Fibroblast of skin of back (primary cell): ENCODE measurements at regions not wholly inside any gene's neighbourhood (a gene's known extent, or its start where the extent isn't known, plus 50 kb on each side); places are given as distances from the start of the nearest gene placed in this dataset.
"Not testable (repeated sequence)": the region's sequence is repeated elsewhere in the genome, so short reads cannot be mapped to it uniquely, and the experiment has no call there.

Experiments used
- DNase-seq: peaks from one replicate; pipeline ENCODE4 v3.0.0-alpha.2; 2013

DNA sequence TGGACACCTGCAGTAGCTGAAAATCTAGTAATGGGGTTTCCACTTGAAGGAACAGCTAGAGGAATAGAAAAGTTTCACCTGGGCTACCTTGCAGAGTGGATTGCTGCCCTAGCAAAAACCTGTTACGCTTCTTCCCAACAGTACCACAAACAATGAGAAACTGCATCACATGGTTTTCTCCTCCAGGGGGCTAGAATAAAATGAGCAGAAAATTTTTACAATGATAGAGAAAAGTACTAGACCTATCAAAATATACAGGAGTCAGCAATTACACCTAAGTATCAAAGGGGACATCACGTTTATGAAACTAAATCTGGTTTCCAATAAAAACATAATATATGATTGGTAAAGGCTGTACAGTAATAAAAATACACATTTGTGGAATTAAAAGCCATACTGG lies 423.1 kb upstream of the PITX2 start:
- DNase-seq, result no peak

- DNase-seq, result no peak
Measured at GRCh38 chr4:111046811-111047210, 423.9 kb upstream of the PITX2 start.

DNA sequence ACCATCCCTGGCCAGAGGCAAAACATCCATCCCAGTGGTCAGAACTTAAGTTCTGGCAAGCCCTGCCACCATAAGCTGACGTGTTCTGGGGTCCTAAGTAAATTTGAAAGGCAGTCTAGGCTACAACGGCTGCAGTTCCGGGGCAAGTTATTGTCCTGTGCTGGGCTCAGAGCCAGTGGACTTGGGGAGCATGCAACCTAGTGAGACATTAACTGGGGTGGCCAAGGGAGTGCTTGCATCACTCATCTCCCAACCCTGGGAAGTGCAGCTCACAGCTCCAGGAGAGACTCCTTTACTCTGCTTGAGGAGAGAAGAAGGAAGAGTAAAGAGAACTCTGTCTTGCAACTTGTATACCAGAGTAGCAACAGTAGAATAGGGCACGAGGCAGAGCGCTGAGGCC lies 425.4 kb upstream of the PITX2 start:
- DNase-seq, result no peak

GRCh38 chr4:111064342-111064993 lies 441.6 kb upstream of the PITX2 start:
- DNase-seq, result peak; percentile 96

GRCh38 chr4:111066001-111066400 lies 443.1 kb upstream of the PITX2 start:
- peak; percentile 46 for DNase-seq

DNA sequence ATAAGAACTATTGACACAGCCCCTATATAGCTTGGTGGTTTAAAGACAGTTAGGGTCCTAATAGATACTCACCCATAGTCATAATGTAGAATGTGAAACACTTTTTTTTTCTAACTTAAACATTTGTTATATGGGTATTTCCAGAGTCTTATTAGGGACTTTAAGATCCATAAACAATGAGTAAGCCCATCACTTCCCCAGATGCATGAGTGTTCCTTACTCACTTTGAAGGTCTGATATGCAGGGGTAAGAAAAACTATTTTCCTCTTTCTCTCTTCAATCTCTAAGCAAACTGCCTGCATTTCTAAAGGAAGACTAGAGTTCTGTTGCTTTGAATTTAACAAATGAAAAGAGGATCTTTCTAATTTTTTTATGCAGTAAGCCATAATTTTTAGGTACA lies 443.6 kb upstream of the PITX2 start:
- peak; percentile 80 for DNase-seq

DNA sequence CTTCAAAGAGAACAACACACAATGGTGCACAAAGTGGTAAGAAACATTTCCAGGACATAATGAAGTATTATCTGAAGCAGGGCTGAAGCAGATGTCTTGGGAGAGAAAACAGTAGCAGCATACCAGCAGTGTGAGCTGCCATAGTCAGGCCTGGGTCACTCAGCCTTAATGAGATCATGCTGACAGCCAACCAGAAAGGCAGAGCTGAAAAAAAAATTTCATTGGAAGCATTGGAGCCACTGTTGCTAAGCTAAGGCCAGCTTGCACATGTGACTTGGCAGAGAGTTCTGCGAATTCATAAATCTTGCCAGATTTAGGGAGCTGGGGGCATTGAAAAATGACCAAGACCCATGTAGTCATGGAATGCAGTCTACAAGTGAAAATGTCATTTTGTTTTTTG lies 444.0 kb upstream of the PITX2 start:
- DNase-seq, result peak; percentile 78

DNA sequence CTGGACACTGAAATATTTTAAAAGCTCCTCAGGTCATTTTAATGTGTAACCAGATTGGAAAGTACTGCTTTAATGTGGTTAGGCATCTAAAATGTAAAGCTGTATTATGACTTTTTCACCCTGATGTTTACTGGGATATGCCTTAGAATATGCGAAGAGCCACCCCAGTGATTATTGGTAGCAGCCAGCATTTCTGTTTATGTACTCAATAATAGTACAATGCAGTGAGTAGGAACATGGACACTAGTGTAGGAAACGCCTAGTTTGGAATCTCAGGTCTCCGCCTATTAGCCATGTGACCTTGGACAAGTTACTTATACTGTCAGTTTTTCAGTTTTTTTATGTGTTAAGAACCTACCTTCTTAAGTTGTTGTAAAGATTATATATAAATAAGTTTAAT lies 446.0 kb upstream of the PITX2 start:
- DNase-seq, result no peak

- peak; percentile 18 for DNase-seq
Measured at GRCh38 chr4:111070390-111070789, 447.5 kb upstream of the PITX2 start.

DNA sequence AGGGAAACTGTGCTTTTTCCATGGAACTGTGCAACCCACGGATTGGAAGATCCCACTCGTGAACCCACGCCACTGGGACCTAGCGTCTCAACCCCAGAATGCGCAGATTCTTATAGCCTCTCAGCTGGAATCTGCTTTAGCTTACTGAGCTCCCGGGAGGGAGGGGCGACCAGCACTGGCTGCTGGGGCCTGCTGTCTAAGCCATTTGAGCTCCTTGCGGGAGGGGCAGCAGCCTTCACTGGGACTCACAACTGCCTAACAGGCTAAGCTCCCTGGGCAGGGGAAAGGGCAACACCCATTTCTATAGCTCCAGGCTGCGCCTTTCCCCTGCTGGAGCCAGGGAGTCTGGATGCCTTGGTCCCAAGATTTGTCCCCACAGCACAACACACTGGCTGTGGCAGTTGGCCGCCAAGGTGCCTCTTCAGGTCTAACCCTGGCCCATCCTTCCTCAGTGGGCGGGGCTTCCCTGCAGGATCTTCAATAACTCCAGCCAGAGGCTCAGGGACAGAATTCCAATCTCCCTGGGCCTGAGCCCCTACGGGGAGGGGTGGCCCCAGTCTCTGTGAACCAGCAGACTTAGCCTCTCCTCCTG lies 451.7 kb upstream of the PITX2 start:
- DNase-seq, result no peak

DNA sequence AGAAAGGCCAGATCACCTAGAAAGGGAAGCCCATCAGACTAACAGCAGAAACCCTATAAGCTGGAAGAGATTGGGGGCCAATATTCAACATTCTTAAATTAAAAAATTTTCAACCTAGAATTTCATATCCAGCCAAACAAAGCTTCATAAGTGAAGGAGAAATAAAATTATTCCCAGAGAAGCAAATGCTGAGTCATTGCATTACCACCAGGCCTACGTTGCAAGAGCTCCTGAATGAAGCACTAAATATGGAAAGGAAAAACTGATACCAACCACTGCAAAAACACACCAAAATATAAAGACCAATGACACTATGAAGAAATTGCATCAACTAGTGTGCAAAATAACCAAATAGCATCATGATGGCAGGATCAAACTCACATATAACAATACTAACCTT lies 453.4 kb upstream of the PITX2 start:
- DNase-seq, result not testable (repeated sequence)

DNA sequence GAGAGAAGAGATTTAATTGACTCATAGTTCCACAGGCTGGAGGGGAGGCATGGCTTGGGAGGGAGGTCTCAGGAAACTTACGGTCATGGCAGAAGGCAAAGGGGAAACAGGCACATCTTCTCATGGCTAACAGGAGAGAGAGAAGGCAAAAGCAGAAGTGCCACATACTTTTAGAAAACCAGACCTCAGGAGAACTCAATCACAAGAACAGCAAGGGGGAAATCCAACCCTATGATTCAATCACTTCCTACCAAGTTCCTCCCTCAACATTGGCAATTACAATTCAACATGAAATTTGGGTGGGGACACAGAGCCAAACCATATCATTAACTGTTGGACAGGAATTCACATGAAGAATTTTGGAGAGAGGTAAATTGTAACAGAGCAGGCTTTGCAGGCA lies 485.3 kb upstream of the PITX2 start:
- no peak for DNase-seq

- no peak for DNase-seq
Measured at GRCh38 chr4:111113591-111113990, 490.7 kb upstream of the PITX2 start.

- DNase-seq, result no peak
Measured at GRCh38 chr4:111115881-111116280, 493.0 kb upstream of the PITX2 start.

DNA sequence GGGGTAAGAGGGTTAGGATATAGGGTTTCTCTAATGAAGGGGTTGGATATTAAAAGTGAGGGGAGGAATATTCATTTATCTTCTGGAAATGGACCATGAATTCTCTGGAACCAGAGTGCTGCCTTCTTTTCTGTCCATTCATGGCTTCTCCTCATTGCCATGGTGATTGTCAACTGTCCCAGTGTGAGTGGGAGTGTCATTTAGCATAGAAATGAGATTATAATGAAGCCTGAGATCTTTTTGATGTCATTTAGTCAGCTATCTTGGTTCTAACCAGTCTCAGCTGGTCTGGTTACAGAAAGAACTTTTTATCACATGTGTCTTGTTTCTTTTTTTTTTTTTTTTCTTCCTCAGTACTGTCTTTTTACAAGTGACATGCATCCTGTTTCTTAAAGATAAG lies 497.3 kb upstream of the PITX2 start:
- DNase-seq, result no peak

GRCh38 chr4:111126340-111126739 lies 503.5 kb upstream of the PITX2 start:
- DNase-seq, result no peak

GRCh38 chr4:111127841-111128240 lies 505.0 kb upstream of the PITX2 start:
- DNase-seq, result peak; percentile 24

DNA sequence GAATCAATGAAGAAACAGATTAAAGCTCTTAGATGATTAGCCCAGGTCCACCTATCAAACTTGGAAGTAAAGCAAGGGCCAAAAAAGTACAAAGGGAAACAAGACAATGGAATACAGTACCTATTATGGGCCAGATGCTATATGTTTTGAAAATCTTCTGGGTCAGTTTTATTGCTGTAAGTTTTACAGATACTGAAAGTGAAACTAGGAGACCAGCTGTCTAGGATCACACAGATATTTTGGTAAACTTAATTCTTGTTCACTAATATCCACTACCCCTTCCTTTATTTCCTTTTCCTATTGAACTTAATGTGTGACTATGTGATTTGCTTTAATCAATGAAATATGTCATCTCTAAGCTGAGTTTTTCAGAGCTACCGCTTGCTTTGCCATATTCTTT lies 505.4 kb upstream of the PITX2 start:
- DNase-seq, result no peak

- peak; percentile 56 for DNase-seq
Measured at GRCh38 chr4:111136438-111136837, 513.6 kb upstream of the PITX2 start.

DNA sequence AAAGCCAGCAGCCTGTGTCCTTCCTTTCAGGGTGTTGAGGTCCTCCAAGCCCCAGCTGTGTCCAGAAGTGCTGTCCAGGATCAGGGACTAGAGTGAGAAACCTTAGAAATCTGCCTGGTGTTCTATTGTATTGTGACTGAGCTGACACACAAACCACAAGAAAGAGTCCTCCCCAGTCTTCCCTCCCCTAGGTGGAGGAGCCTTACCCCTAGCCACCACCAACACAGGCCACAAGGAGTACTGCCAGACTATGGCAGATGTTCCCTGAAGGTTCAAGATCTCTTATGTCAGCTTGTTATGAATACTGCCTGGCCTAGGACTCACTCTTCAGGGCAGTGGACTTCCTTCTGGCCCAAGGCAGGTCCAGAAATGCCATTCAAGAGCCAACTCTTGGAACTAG lies 514.1 kb upstream of the PITX2 start:
- no peak for DNase-seq

DNA sequence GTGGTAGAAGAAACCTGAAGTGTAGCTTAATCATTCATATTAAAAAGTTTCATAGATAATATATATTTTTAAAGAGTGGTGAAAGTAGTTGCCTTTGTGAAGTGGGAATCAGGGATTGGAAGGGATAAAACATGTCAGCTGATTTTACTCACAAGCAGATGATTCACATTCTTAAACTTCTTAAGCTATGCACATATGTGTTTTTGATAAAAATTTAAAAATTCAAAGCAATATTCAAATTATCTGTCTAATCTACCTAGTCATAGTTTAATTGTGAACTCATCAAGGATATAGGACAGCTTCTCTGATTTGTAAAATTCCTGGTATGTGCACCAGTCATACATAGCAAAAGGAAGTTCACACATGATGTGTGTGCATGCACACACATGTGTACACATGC lies 520.6 kb upstream of the PITX2 start:
- DNase-seq, result no peak

DNA sequence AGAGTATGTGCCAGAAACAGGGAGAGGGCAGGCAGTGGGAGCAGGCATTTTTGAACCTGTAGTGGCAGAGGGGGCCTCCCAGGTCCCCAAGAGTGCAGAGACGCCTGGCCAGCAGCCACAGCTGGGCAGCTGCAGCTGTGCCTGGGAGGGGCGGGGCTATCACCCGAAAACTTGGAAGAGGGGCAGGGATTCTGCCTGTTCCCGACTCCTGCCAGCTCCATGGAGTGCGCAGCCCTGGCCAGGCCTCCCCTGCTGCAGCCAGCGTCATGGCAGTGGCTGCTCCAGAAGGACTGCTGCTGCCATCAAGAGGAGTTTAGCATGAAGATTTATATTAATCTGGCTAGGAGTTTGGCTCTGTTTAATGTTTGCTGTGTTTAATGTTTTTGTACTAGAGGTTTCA lies 532.1 kb upstream of the PITX2 start:
- DNase-seq, result no peak

DNA sequence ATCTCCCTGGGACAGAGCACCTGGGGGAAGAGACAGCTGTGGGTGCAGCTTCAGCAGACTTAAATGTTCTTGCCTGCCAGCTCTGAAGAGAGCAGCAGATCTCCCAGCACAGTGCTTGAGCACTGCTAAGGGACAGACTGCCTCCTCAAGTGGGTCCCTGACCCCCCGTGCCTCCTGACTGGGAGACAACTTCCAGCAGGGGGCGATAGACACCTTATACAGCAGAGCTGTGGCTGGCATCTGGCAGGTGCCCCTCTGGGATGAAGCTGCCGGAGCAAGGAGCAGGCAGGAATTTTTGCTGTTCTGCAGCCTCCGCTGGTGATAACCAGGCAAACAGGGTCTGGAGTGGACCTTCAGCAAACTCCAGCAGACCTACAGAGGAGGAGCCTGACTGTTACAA lies 541.7 kb upstream of the PITX2 start:
- DNase-seq, result not testable (repeated sequence)

DNA sequence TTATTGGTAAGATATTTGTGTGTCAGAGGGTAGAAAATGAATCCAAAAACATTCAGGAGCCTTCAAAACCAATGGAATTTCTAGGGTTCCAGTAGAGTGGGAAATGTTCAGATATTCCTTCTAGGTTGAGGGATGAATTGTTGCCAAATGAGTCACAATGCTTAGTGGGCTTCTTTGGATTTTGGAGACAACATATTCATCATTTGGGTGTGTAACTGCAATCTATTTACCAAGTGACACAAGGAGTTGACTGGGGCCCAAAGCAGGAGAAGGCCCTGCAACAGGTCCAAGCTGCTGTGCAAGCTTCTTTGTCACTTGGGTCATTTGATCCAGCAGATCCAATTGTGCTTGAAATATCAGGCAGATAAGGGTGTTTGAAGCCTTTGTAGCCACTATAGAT lies 551.5 kb upstream of the PITX2 start:
- DNase-seq, result peak; percentile 64

DNA sequence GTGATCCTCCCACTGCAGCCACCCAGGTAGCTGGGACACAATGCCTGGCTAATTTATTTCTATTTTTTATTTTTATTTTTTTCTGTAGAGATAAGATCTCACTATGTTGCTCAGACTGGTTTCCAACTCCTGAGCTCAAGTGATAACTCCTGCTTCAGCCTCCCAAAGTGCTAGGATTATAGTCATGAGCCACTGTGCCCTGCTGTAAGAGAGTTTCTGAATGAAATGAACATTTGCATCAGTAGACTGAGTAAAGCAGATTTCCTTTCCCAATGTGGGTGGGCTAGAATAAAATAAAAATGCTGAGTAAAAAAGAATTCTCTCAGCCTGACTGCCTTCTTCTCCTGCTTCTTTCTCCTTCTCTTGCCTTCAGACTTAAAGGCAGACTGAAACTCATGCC lies 555.4 kb upstream of the PITX2 start:
- no peak for DNase-seq
